IMR-90 (cell line): ENCODE measurements at regions not wholly inside any gene's neighbourhood (a gene's known extent, or its start where the extent isn't known, plus 50 kb on each side); places are given as distances from the start of the nearest gene placed in this dataset.

Experiments
- ATAC-seq: fragments of 200-7000 bp; cut with Tn5 transposase; 2 replicates; pipeline ENCODE4 v1.9.1; 2020; ENCODE audit warnings: low read depth, mild to moderate bottlenecking, moderate library complexity
- BruUV-seq: library from RNA; stranded (reverse); fragments of 400-500 nt; replicated peaks from 2 replicates; lab custom pipeline; 2021; lab: Mats Ljungman, UMichigan
- CTCF ChIA-PET: fragments of 300-600 bp; formaldehyde crosslinking; extraction: SDS; loops from one replicate; lab custom pipeline; 2021; ENCODE audit warnings: antibody characterized with exemption; lab: Yijun Ruan, JAX
- POLR2A ChIA-PET: fragments of 300-600 bp; sonication (Branson Sonifier 250); formaldehyde crosslinking; loops from one replicate; lab custom pipeline; 2022; ENCODE audit warnings: antibody characterized with exemption; ENCODE audit not compliant: unreplicated experiment; lab: Charles Lee
- DNase-seq: peaks from one replicate; pipeline ENCODE4 v3.0.0; 2013
- H2AFZ ChIP-seq: replicated peaks from 2 replicates; pipeline ENCODE3; 2013; ENCODE audit warnings: low read length, mild to moderate bottlenecking; ENCODE audit not compliant: poor library complexity
- H2AK5ac ChIP-seq: 2 replicates; pipeline ENCODE4 v1.6.1; 2013; ENCODE audit warnings: low read depth, low read length, inconsistent platforms
- H2AK9ac ChIP-seq: replicated peaks from 2 replicates; pipeline ENCODE3; 2013; ENCODE audit warnings: mild to moderate bottlenecking, low read depth, low read length, moderate library complexity; ENCODE audit not compliant: poor library complexity
- H2BK120ac ChIP-seq: 2 replicates; pipeline ENCODE4 v1.6.1; 2013; ENCODE audit warnings: low read depth, low read length, inconsistent platforms
- H2BK15ac ChIP-seq: 3 replicates; pipeline ENCODE4 v1.6.1; 2013; ENCODE audit warnings: low read depth, low read length, inconsistent platforms
- H2BK20ac ChIP-seq: 2 replicates; pipeline ENCODE4 v1.6.1; 2013; ENCODE audit warnings: low read depth, mild to moderate bottlenecking, inconsistent platforms, low read length, moderate library complexity
- H2BK5ac ChIP-seq: 2 replicates; pipeline ENCODE4 v1.6.1; 2013; ENCODE audit warnings: mild to moderate bottlenecking, low read depth, low read length, inconsistent platforms; ENCODE audit not compliant: poor library complexity, severe bottlenecking
- H3K14ac ChIP-seq: replicated peaks from 2 replicates; pipeline ENCODE4 v1.6.1; 2013; ENCODE audit warnings: low read depth, low read length, inconsistent platforms
- H3K18ac ChIP-seq: 2 replicates; pipeline ENCODE4 v1.6.1; 2013; ENCODE audit warnings: low read depth, low read length, control low read depth
- H3K23ac ChIP-seq: 2 replicates; pipeline ENCODE4 v1.6.1; 2013; ENCODE audit warnings: low read depth, low read length, inconsistent platforms
- H3K27ac ChIP-seq: 2 replicates; pipeline ENCODE4 v1.5.1; 2013; ENCODE audit warnings: mild to moderate bottlenecking, control low read depth, low read length; ENCODE audit not compliant: insufficient read depth
- H3K27me3 ChIP-seq: 2 replicates; pipeline ENCODE4 v1.6.1; 2013; ENCODE audit warnings: low read length; ENCODE audit not compliant: control insufficient read depth, insufficient read depth
- H3K36me3 ChIP-seq: 2 replicates; pipeline ENCODE4 v1.6.1; 2013; ENCODE audit warnings: low read length, mixed read lengths; ENCODE audit not compliant: control insufficient read depth, insufficient read depth
- H3K4ac ChIP-seq: 2 replicates; pipeline ENCODE4 v1.6.1; 2013; ENCODE audit warnings: low read depth, low read length, inconsistent platforms
- H3K4me1 ChIP-seq: 2 replicates; pipeline ENCODE4 v1.6.1; 2013; ENCODE audit warnings: low read length, mixed read lengths; ENCODE audit not compliant: control insufficient read depth, insufficient read depth
- H3K4me2 ChIP-seq: 2 replicates; pipeline ENCODE4 v1.6.1; 2013; ENCODE audit warnings: low read depth, mild to moderate bottlenecking, control low read depth, low read length, moderate library complexity
- H3K4me3 ChIP-seq: 2 replicates; pipeline ENCODE4 v1.5.1; 2013; ENCODE audit warnings: low read depth, mild to moderate bottlenecking, control low read depth, low read length, moderate library complexity; ENCODE audit not compliant: insufficient read depth
- H3K56ac ChIP-seq: 2 replicates; pipeline ENCODE4 v1.6.1; 2013; ENCODE audit warnings: low read length, inconsistent platforms; ENCODE audit not compliant: insufficient read depth; ENCODE audit errors: extremely low read depth
- H3K79me1 ChIP-seq, 2 experiments: 2 replicates each; pipeline ENCODE4 v1.6.1; 2013; ENCODE audit warnings: low read length in 2 of 2, inconsistent platforms in 1 of 2, low read depth in 1 of 2
- H3K9ac ChIP-seq: 2 replicates; pipeline ENCODE4 v1.6.1; 2013; ENCODE audit warnings: low read depth, low read length, control low read depth
- H3K9me1 ChIP-seq: 2 replicates; pipeline ENCODE4 v1.6.1; 2013; ENCODE audit warnings: low read length, inconsistent platforms; ENCODE audit not compliant: insufficient read depth
- H3K9me3 ChIP-seq: 2 replicates; pipeline ENCODE4 v1.6.1; 2013; ENCODE audit warnings: low read length; ENCODE audit not compliant: control insufficient read depth, insufficient read depth
- H4K20me1 ChIP-seq: 2 replicates; pipeline ENCODE4 v1.6.1; 2013; ENCODE audit warnings: low read length, inconsistent platforms; ENCODE audit not compliant: insufficient read depth
- H4K5ac ChIP-seq: 2 replicates; pipeline ENCODE4 v1.6.1; 2013; ENCODE audit warnings: mild to moderate bottlenecking, low read depth, low read length, control low read depth
- H4K8ac ChIP-seq, 2 experiments: 2 replicates each; pipeline ENCODE4 v1.6.1; 2013; ENCODE audit warnings: low read depth in 2 of 2, low read length in 2 of 2, control low read depth in 1 of 2, inconsistent platforms in 1 of 2
- H4K91ac ChIP-seq: 2 replicates; pipeline ENCODE4 v1.6.1; 2013; ENCODE audit warnings: low read depth, low read length, inconsistent platforms; ENCODE audit not compliant: insufficient read depth
- BHLHE40 ChIP-seq: fragments of 150-350 bp; IDR thresholded peaks from 2 replicates; pipeline ENCODE4 v1.6.1; 2016; ENCODE audit warnings: mild to moderate bottlenecking, low read depth, low read length
- CEBPB ChIP-seq: IDR thresholded peaks from 2 replicates; pipeline ENCODE4 v1.6.1; 2012; ENCODE audit warnings: low read depth, low read length, improper control_type of control experiment
- FOS ChIP-seq: fragments of 150-350 bp; IDR thresholded peaks from 2 replicates; pipeline ENCODE4 v1.6.1; 2016; ENCODE audit warnings: low read depth, low read length
- MAFK ChIP-seq: IDR thresholded peaks from 2 replicates; pipeline ENCODE4 v1.6.1; 2012; ENCODE audit warnings: low read depth, low read length, improper control_type of control experiment
- MXI1 ChIP-seq: IDR thresholded peaks from 2 replicates; pipeline ENCODE4 v1.6.1; 2012; ENCODE audit warnings: low read depth, mild to moderate bottlenecking, low read length, moderate library complexity, borderline replicate concordance
- NFE2L2 ChIP-seq: fragments of 150-350 bp; IDR thresholded peaks from 2 replicates; pipeline ENCODE4 v1.6.1; 2016; ENCODE audit warnings: low read depth, mild to moderate bottlenecking, low read length
- POLR2A ChIP-seq: IDR thresholded peaks from 2 replicates; pipeline ENCODE4 v1.6.1; 2012; ENCODE audit warnings: mild to moderate bottlenecking, low read depth, low read length
- RAD21 ChIP-seq: IDR thresholded peaks from 2 replicates; pipeline ENCODE4 v1.6.1; 2012; ENCODE audit warnings: low read length, improper control_type of control experiment
- RCOR1 ChIP-seq: IDR thresholded peaks from 2 replicates; pipeline ENCODE4 v1.6.1; 2012; ENCODE audit warnings: mild to moderate bottlenecking, low read length, improper control_type of control experiment; ENCODE audit not compliant: insufficient replicate concordance
- SMC3 ChIP-seq: fragments of 150-350 bp; IDR thresholded peaks from 2 replicates; pipeline ENCODE4 v1.6.1; 2016; ENCODE audit warnings: low read depth, mild to moderate bottlenecking, antibody characterized with exemption, low read length, moderate library complexity
- WGBS, 2 experiments: methylation state at CpG; one replicate each; pipeline versions ENCODE4 v1.1.5 to v1.1.7; 2013; ENCODE audit warnings: missing lambda C conversion rate in 2 of 2; ENCODE audit not compliant: insufficient read length in 1 of 2; ENCODE audit errors: extremely low coverage in 2 of 2; 5-methylcytosine and 5-hydroxymethylcytosine counted together
- dilution Hi-C: fragments of 300-500 bp; cut with HindIII; formaldehyde crosslinking; loops from one replicate; pipeline ENCODE4 v1.14.3; 2018; ENCODE audit warnings: low sequenced_read_pairs; ENCODE audit not compliant: unreplicated experiment
- in situ Hi-C: fragments of 300-500 bp; cut with MboI; formaldehyde crosslinking; loops from 3 replicates; pipeline ENCODE4 v1.14.3; 2019; ENCODE audit warnings: low sequenced_read_pairs, inconsistent platforms, mixed read lengths
- intact Hi-C: fragments of 100-400 bp; cut with micrococcal nuclease; formaldehyde crosslinking; loops from 2 replicates; pipeline ENCODE4 v1.10.0; 2022
- TF ChIP-seq, protein P1 (sequence below): fragments of 150-350 bp; IDR thresholded peaks from 2 replicates; pipeline ENCODE4 v1.6.1; 2017; ENCODE audit warnings: mild to moderate bottlenecking, antibody characterized with exemption, low read length, low read depth

DNA sequence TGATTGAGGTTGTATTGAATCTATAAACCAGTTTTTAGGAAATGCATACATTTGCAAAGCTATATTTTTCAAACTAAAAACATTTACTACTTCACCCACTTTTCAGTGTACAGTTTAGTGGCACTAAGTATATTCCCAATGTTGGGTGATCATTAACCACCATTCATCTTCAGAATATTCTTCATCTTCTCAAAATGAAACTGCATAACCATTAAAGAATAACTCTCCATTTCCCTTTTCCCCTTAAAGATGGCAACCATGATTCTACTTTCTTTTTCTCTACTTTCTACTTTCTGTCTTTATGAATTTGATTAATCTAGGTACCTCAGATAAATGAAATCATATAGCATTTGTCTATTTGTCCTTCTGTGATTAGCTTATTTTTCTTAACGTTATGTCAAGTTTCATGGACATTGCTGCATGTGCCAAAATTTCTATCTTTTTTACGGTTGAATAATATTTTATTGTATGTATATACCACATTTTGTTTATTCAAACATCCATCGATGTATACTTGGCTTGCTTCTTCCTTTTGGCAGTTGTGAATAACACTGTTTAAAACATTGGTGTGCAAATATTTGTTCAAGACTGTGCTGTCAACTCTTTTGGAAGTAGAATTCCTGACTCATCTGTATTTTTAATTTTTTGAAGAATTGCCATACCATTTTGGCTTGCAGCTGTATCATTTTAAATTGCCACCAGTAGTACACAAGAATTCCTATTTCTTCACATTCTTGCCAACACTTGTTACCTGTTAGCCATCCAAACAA is 104.9 kb downstream of the RPRM start:
- no peak overlapping the region for H3K23ac ChIP-seq
- no peak overlapping the region for H3K9ac ChIP-seq
- intact Hi-C loops (no loop called here), dilution Hi-C loops (no loop called here), in situ Hi-C loops (no loop called here)
- no peaks in the 10 kb centered on the region for H3K27me3 ChIP-seq
- H3K27ac ChIP-seq: no peak overlapping the region
- ATAC-seq (no peak), DNase-seq (no peak)
- no peaks in the 10 kb centered on the region for H3K4me1 ChIP-seq
- WGBS, 2 experiments: no CpG with 5 or more reads among the region's 3 CpGs
- no peak overlapping the region for H3K4ac ChIP-seq
- H3K4me3 ChIP-seq: no peak overlapping the region
- H4K8ac ChIP-seq: no peak overlapping the region
- H3K9me3 ChIP-seq: 0 out of 2 replicates have a peak, but pooled peaks cover 3% of the 10 kb centered on the region
- ChIA-PET POLR2A (no interaction called here), CTCF (no interaction called here)
- H2BK5ac ChIP-seq: no peak overlapping the region
- no peak overlapping the region for H4K91ac ChIP-seq
- no peak overlapping the region for H3K18ac ChIP-seq
- H3K9me1 ChIP-seq: no peaks in the 10 kb centered on the region
- no peaks in the 10 kb centered on the region for H4K20me1 ChIP-seq
- no peak overlapping the region for H3K14ac ChIP-seq
- no peak overlapping the region for H2AK9ac ChIP-seq
- no peak overlapping the region for H3K56ac ChIP-seq
- H2BK20ac ChIP-seq: no peak overlapping the region
- H2AK5ac ChIP-seq: no peak overlapping the region
- H2BK15ac ChIP-seq: no peak overlapping the region
- TF ChIP-seq SMC3 (no peak), BHLHE40 (no peak), NFE2L2 (no peak), MAFK (no peak), POLR2A (no peak), FOS (no peak), CEBPB (no peak), RAD21 (no peak), MXI1 (no peak), RCOR1 (no peak)
- TF ChIP-seq, protein P1, sequence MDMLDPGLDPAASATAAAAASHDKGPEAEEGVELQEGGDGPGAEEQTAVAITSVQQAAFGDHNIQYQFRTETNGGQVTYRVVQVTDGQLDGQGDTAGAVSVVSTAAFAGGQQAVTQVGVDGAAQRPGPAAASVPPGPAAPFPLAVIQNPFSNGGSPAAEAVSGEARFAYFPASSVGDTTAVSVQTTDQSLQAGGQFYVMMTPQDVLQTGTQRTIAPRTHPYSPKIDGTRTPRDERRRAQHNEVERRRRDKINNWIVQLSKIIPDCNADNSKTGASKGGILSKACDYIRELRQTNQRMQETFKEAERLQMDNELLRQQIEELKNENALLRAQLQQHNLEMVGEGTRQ: no peak
- no peak overlapping the region for H3K4me2 ChIP-seq
- H3K36me3 ChIP-seq: no peaks in the 10 kb centered on the region
- H2BK120ac ChIP-seq: no peak overlapping the region
- no peak overlapping the region for H4K5ac ChIP-seq
- H3K79me1 ChIP-seq: no peaks in the 10 kb centered on the region
- no TSS peak for BruUV-seq
- H2AFZ ChIP-seq: no peak overlapping the region
